ENCODE measurements at regions not wholly inside any gene's neighbourhood (a gene's known extent, or its start where the extent isn't known, plus 50 kb on each side); places are given as distances from the start of the nearest gene placed in this dataset.

- Histone ChIP-seq H3K36me3 (ENCODE audit: low read depth) (no peaks in the 10 kb centered on the region; the same call in 1 of the 2 replicates), H3K27me3 (ENCODE audit: insufficient read depth, low read depth) (no peaks in the 10 kb centered on the region), H4K20me1 (ENCODE audit: insufficient read depth) (no peaks in the 10 kb centered on the region), H3K27ac (no peak overlapping the region), H3K4me1 (replicated peaks; ENCODE audit: insufficient read depth) (no peaks in the 10 kb centered on the region), H3K79me2 (ENCODE audit: low read depth) (no peaks in the 10 kb centered on the region), H2AFZ (no peak overlapping the region), H3F3A (ENCODE audit: insufficient read depth, low read depth) (no peaks in the 10 kb centered on the region), H3K9me3 (ENCODE audit: insufficient read depth, low read depth) (no peaks in the 10 kb centered on the region), H3K4me2 (no peak overlapping the region), H3K9me2 (ENCODE audit: insufficient read depth) (no peaks in the 10 kb centered on the region; the same call in 1 of the 2 replicates), H3K4me3 (no peak overlapping the region)
- ChIA-PET CTCF (no interaction called here), POLR2A (ENCODE audit: unreplicated experiment) (no interaction called here)
- TF ChIP-seq EZH2 (IDR thresholded peaks at IDR 0.05; ENCODE audit: low read depth) (no peak), CTCF (conservative IDR thresholded peaks at IDR 0.05) (no peak)
- intact Hi-C loops (cut with micrococcal nuclease; ENCODE audit: unreplicated experiment) = no loop called here
- BruUV-seq (replicated peaks) = no TSS peak
- no peak for DNase-seq
Observed at GRCh38 chr1:56315293-56315942, 263.9 kb downstream of the PLPP3 start.

GRCh38 chr1:56313560-56313959, 265.8 kb downstream of the PLPP3 start:
- no peaks in the 10 kb centered on the region; the same call in 1 of the 2 replicates for H3K36me3 ChIP-seq (ENCODE audit: low read depth)
- H3K27ac ChIP-seq = no peak overlapping the region
- no peaks in the 10 kb centered on the region for H3F3A ChIP-seq (ENCODE audit: insufficient read depth, low read depth)
- no peak overlapping the region for H2AFZ ChIP-seq
- no peaks in the 10 kb centered on the region for H3K79me2 ChIP-seq (ENCODE audit: low read depth)
- H4K20me1 ChIP-seq (ENCODE audit: insufficient read depth) = no peaks in the 10 kb centered on the region
- no peaks in the 10 kb centered on the region for H3K4me1 ChIP-seq (replicated peaks; ENCODE audit: insufficient read depth)
- H3K4me2 ChIP-seq = no peak overlapping the region
- no TSS peak for BruUV-seq (replicated peaks)
- no peaks in the 10 kb centered on the region; the same call in 1 of the 2 replicates for H3K9me2 ChIP-seq (ENCODE audit: insufficient read depth)
- no peak overlapping the region for H3K4me3 ChIP-seq
- no peak for DNase-seq
- CTCF ChIA-PET = no interaction called here
- no peak for TF ChIP-seq CTCF (conservative IDR thresholded peaks at IDR 0.05)
- no peak for TF ChIP-seq EZH2 (IDR thresholded peaks at IDR 0.05; ENCODE audit: low read depth)
- intact Hi-C loops (cut with micrococcal nuclease; ENCODE audit: unreplicated experiment) = no loop called here
- POLR2A ChIA-PET (ENCODE audit: unreplicated experiment) = interaction anchor here (0.7 kb wide), 1 partner anchor 234 kb away, joined by 5 read pairs; no protein-coding TSS in a partner anchor
- H3K9me3 ChIP-seq (ENCODE audit: insufficient read depth, low read depth) = no peaks in the 10 kb centered on the region
- no peaks in the 10 kb centered on the region for H3K27me3 ChIP-seq (ENCODE audit: insufficient read depth, low read depth)

- ChIA-PET POLR2A (ENCODE audit: unreplicated experiment) (no interaction called here), CTCF (no interaction called here)
- H3K79me2 ChIP-seq (ENCODE audit: low read depth) = no peaks in the 10 kb centered on the region
- DNase-seq = no peak
- BruUV-seq (replicated peaks) = no TSS peak
- intact Hi-C loops (cut with micrococcal nuclease; ENCODE audit: unreplicated experiment) = no loop called here
- no peaks in the 10 kb centered on the region for H3F3A ChIP-seq (ENCODE audit: insufficient read depth, low read depth)
- H3K9me2 ChIP-seq (ENCODE audit: insufficient read depth) = no peaks in the 10 kb centered on the region; the same call in 1 of the 2 replicates
- H3K27me3 ChIP-seq (ENCODE audit: insufficient read depth, low read depth) = no peaks in the 10 kb centered on the region
- no peak overlapping the region for H2AFZ ChIP-seq
- no peaks in the 10 kb centered on the region for H4K20me1 ChIP-seq (ENCODE audit: insufficient read depth)
- H3K27ac ChIP-seq = no peak overlapping the region
- H3K9me3 ChIP-seq (ENCODE audit: insufficient read depth, low read depth) = peaks cover 4% of the 10 kb centered on the region; the same call in 1 of the 2 replicates
- no peak overlapping the region for H3K4me3 ChIP-seq
- no peaks in the 10 kb centered on the region; the same call in 1 of the 2 replicates for H3K36me3 ChIP-seq (ENCODE audit: low read depth)
- TF ChIP-seq EZH2 (IDR thresholded peaks at IDR 0.05; ENCODE audit: low read depth) = no peak
- H3K4me1 ChIP-seq (replicated peaks; ENCODE audit: insufficient read depth) = no peaks in the 10 kb centered on the region
- H3K4me2 ChIP-seq = no peak overlapping the region
Observed at GRCh38 chr1:56311766-56312165, 267.6 kb downstream of the PLPP3 start.
